ENCODE measurements at regions not wholly inside any gene's neighbourhood (a gene's known extent, or its start where the extent isn't known, plus 50 kb on each side); places are given as distances from the start of the nearest gene placed in this dataset.

DNA sequence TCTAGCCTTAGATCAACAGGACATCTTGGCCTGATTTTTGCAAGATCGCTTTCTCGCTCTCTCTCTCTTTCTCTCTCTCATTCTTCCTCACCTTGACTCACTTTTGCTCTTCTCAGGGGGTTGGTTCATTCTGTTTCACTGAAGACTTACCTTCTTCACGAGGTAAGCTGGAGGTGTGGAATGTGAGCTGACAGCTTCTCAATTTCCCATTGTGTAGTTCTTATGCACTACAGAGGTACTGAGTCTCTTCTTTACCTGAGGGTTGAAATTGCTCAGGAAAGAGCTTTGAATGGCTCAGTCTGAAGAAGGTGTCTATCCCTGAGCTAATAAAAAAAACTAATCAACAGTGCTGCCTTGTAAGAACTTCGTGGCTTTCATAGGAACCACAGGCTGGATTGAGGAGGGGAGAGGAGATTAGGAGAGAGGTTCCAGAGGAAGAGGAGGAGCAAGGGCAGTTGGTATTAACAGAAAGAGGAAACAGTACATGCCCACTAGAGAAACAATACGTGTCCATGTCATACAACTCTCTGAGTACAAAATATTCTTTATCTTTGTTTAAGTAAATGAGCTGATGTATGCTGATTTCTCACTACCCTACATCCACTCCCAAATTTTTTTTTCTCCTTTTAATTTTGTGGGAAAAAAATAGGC is 192.2 kb downstream of the TMEM167A start:
- no peak for TF ChIP-seq CTCF (IDR thresholded peaks at IDR 0.05; ENCODE audit: low read depth, low read length)
- TF ChIP-seq EZH2phosphoT487 (IDR thresholded peaks at IDR 0.05; ENCODE audit: low read depth), result no peak
